ENCODE measurements at regions not wholly inside any gene's neighbourhood (a gene's known extent, or its start where the extent isn't known, plus 50 kb on each side); places are given as distances from the start of the nearest gene placed in this dataset.
A peak's percentile ranks its signal among the peaks of the same experiment; 100 is the strongest.
"Not testable (repeated sequence)": the region's sequence is repeated elsewhere in the genome, so short reads cannot be mapped to it uniquely, and the experiment has no call there.

GRCh38 chrX:45803383-45803921, 602.8 kb upstream of the DIPK2B start:
- DNase-seq, result no peak

GRCh38 chrX:45801554-45801953, 600.9 kb upstream of the DIPK2B start:
- DNase-seq, result peak; percentile 7 to 28

- DNase-seq, result not testable (repeated sequence)
Measured at GRCh38 chrX:45800746-45801453, 600.2 kb upstream of the DIPK2B start.

GRCh38 chrX:45799576-45799975, 598.9 kb upstream of the DIPK2B start:
- DNase-seq, result no peak

GRCh38 chrX:45795546-45795945, 594.9 kb upstream of the DIPK2B start:
- no peak for DNase-seq

GRCh38 chrX:45794995-45795337, 594.3 kb upstream of the DIPK2B start:
- DNase-seq, result no peak

- DNase-seq, result no peak
Measured at GRCh38 chrX:45794323-45794994, 593.8 kb upstream of the DIPK2B start.

GRCh38 chrX:45788941-45789348, 588.3 kb upstream of the DIPK2B start:
- no peak for DNase-seq

GRCh38 chrX:45788315-45788714, 587.6 kb upstream of the DIPK2B start:
- DNase-seq, result no peak

- no peak for DNase-seq
Measured at GRCh38 chrX:45784590-45784989, 583.9 kb upstream of the DIPK2B start.

GRCh38 chrX:45783002-45783401, 582.3 kb upstream of the DIPK2B start:
- DNase-seq, result no peak

- DNase-seq, result no peak
Measured at GRCh38 chrX:45781901-45782553, 581.4 kb upstream of the DIPK2B start.

GRCh38 chrX:45778616-45779015, 577.9 kb upstream of the DIPK2B start:
- no peak for DNase-seq

- no peak for DNase-seq
Measured at GRCh38 chrX:45777366-45777765, 576.7 kb upstream of the DIPK2B start.

- DNase-seq, result no peak
Measured at GRCh38 chrX:45775468-45775867, 574.8 kb upstream of the DIPK2B start.

- DNase-seq, result no peak
Measured at GRCh38 chrX:45774961-45775360, 574.3 kb upstream of the DIPK2B start.

- no peak for DNase-seq
Measured at GRCh38 chrX:45773572-45773971, 572.9 kb upstream of the DIPK2B start.

GRCh38 chrX:45771560-45772340, 571.1 kb upstream of the DIPK2B start:
- no peak for DNase-seq

GRCh38 chrX:45771114-45771513, 570.4 kb upstream of the DIPK2B start:
- no peak for DNase-seq

- DNase-seq, result no peak
Measured at GRCh38 chrX:45769761-45770582, 569.3 kb upstream of the DIPK2B start.

GRCh38 chrX:45768666-45769236, 568.1 kb upstream of the DIPK2B start:
- DNase-seq, result no peak

- no peak for DNase-seq
Measured at GRCh38 chrX:45766981-45767501, 566.4 kb upstream of the DIPK2B start.

Data from NCI-H526 (cell line).